HCT116 (cell line): ENCODE measurements at regions not wholly inside any gene's neighbourhood (a gene's known extent, or its start where the extent isn't known, plus 50 kb on each side); places are given as distances from the start of the nearest gene placed in this dataset.

Experiments used
- ATAC-seq: fragments of 200-7000 bp; cut with Tn5 transposase; 2 replicates; pipeline ENCODE4 v1.9.1; 2020; ENCODE audit warnings: mild to moderate bottlenecking, moderate library complexity
- BruUV-seq: library from RNA; stranded (reverse); fragments of 400-500 nt; replicated peaks from 2 replicates; lab custom pipeline; 2021; lab: Mats Ljungman, UMichigan
- CTCF ChIA-PET: fragments of 300-600 bp; sonication (Branson Sonifier 250); formaldehyde crosslinking; loops from one replicate; lab custom pipeline; 2021; ENCODE audit warnings: antibody characterized with exemption; lab: Charles Lee
- POLR2A ChIA-PET: fragments of 300-600, 350-600 bp; sonication (Branson Sonifier 250); formaldehyde crosslinking; loops from one replicate; lab custom pipeline; 2021; ENCODE audit warnings: antibody characterized with exemption; lab: Charles Lee
- RAD21 ChIA-PET, 2 experiments: fragments of 300-600 bp; sonication (Branson Sonifier 250); formaldehyde crosslinking; loops; one replicate each; lab custom pipeline; 2023; ENCODE audit warnings: low total read pairs in 2 of 2; ENCODE audit not compliant: uncharacterized antibody in 2 of 2, unreplicated experiment in 2 of 2, low non-redundant PET in 1 of 2; lab: Charles Lee
- DNase-seq: peaks from one replicate; pipeline ENCODE4 v3.0.0-alpha.2; 2010; ENCODE audit warnings: low read depth, low spot score
- H2AFZ ChIP-seq: fragments of 200-600 bp; shearing (Covaris generic), sonication (generic); 2 replicates; pipeline ENCODE4 v1.6.1; 2017; ENCODE audit warnings: low read depth, mixed run types, mixed read lengths, antibody characterized with exemption, low read length; ENCODE audit not compliant: poor library complexity, severe bottlenecking
- H3K27ac ChIP-seq: 2 replicates; pipeline ENCODE4 v1.5.1; 2012; ENCODE audit warnings: low read depth, low read length
- H3K27me3 ChIP-seq: fragments of 200-600 bp; sonication (generic); 2 replicates; pipeline ENCODE4 v1.6.1; 2016; ENCODE audit warnings: mixed run types, low read length, mixed read lengths; ENCODE audit not compliant: insufficient read depth
- H3K36me3 ChIP-seq, 2 experiments: fragments of 200-500 bp in 1 of 2; fragments of 200-600 bp in 1 of 2; sonication (Bioruptor generic) in 1 of 2; sonication (generic) in 1 of 2; 2 replicates each; pipeline versions ENCODE4 v1.5.1 to v1.6.1; 2014 to 2016; ENCODE audit warnings: low read length in 2 of 2, inconsistent platforms in 1 of 2, mixed read lengths in 1 of 2, mixed run types in 1 of 2; ENCODE audit not compliant: insufficient read depth in 2 of 2, control insufficient read depth in 1 of 2
- H3K4me1 ChIP-seq, 2 experiments: fragments of 200-600 bp in 1 of 2; sonication (generic) in 1 of 2; 2 replicates each; pipeline versions ENCODE4 v1.5.1 to v1.6.1; 2012 to 2017; ENCODE audit warnings: low read length in 2 of 2, inconsistent platforms in 1 of 2, mild to moderate bottlenecking in 1 of 2, mixed read lengths in 1 of 2, mixed run types in 1 of 2, moderate library complexity in 1 of 2; ENCODE audit not compliant: insufficient read depth in 2 of 2, control insufficient read depth in 1 of 2
- H3K4me2 ChIP-seq: fragments of 200-600 bp; sonication (generic); 2 replicates; pipeline ENCODE4 v1.6.1; 2017; ENCODE audit warnings: mixed run types, low read length, mixed read lengths
- H3K4me3 ChIP-seq, 2 experiments: fragments of 200-600 bp in 1 of 2; sonication (generic) in 1 of 2; replicated peaks in 1 of 2; 2 replicates each; pipeline ENCODE4 v1.5.1; 2011 to 2016; ENCODE audit warnings: low read length in 2 of 2, control low read depth in 1 of 2, low read depth in 1 of 2, mild to moderate bottlenecking in 1 of 2, mixed read lengths in 1 of 2, mixed run types in 1 of 2
- H3K79me2 ChIP-seq: fragments of 200-600 bp; sonication (generic); 2 replicates; pipeline ENCODE4 v1.6.1; 2017; ENCODE audit warnings: mild to moderate bottlenecking, mixed run types, low read length, moderate library complexity, mixed read lengths; ENCODE audit not compliant: insufficient read depth
- H3K9ac ChIP-seq: fragments of 200-600 bp; sonication (generic); 2 replicates; pipeline ENCODE4 v1.6.1; 2016; ENCODE audit warnings: low read length, mixed read lengths
- H3K9me2 ChIP-seq: fragments of 200-600 bp; sonication (generic), shearing (Covaris generic); 2 replicates; pipeline ENCODE4 v1.6.1; 2017; ENCODE audit warnings: mixed run types, mild to moderate bottlenecking, moderate library complexity; ENCODE audit not compliant: insufficient read depth
- H3K9me3 ChIP-seq, 2 experiments: fragments of 200-500 bp in 1 of 2; fragments of 200-600 bp in 1 of 2; sonication (Bioruptor generic) in 1 of 2; sonication (generic) in 1 of 2; 2 replicates each; pipeline ENCODE4 v1.6.1; 2014 to 2017; ENCODE audit warnings: low read length in 2 of 2, mixed read lengths in 2 of 2, inconsistent platforms in 1 of 2, low read depth in 1 of 2, mild to moderate bottlenecking in 1 of 2, mixed run types in 1 of 2, moderate library complexity in 1 of 2; ENCODE audit not compliant: control insufficient read depth in 1 of 2, insufficient read depth in 1 of 2
- H4K20me1 ChIP-seq: fragments of 200-600 bp; sonication (generic), shearing (Covaris generic); 2 replicates; pipeline ENCODE4 v1.6.1; 2017; ENCODE audit warnings: mixed run types, mild to moderate bottlenecking, moderate library complexity; ENCODE audit not compliant: insufficient read depth
- ATF3 ChIP-seq: IDR thresholded peaks from 2 replicates; pipeline ENCODE4 v1.6.1; 2012
- CBX3 ChIP-seq: IDR thresholded peaks from 2 replicates; pipeline ENCODE4 v1.6.1; 2012; ENCODE audit warnings: low read depth
- CEBPB ChIP-seq: IDR thresholded peaks from 2 replicates; pipeline ENCODE4 v1.6.1; 2012; ENCODE audit warnings: low read depth
- CTCF ChIP-seq, 3 experiments: fragments of 200-600 bp in 1 of 3; sonication (generic) in 1 of 3; IDR thresholded peaks in 2 of 3; conservative IDR thresholded peaks in 1 of 3; 2 replicates each; pipeline ENCODE4 v1.5.1; 2012 to 2017; ENCODE audit warnings: low read depth in 2 of 3, low read length in 2 of 3, antibody characterized with exemption in 1 of 3, borderline replicate concordance in 1 of 3, control low read depth in 1 of 3, mild to moderate bottlenecking in 1 of 3, mixed read lengths in 1 of 3, mixed run types in 1 of 3, moderate library complexity in 1 of 3; ENCODE audit not compliant: insufficient read depth in 1 of 3
- EGR1 ChIP-seq: IDR thresholded peaks from 2 replicates; pipeline ENCODE4 v1.6.1; 2012; ENCODE audit warnings: low read depth
- EZH2 ChIP-seq: fragments of 200-600 bp; sonication (generic); IDR thresholded peaks from 2 replicates; pipeline ENCODE4 v1.6.1; 2017; ENCODE audit warnings: antibody characterized with exemption, mixed run types
- JUND ChIP-seq: IDR thresholded peaks from 2 replicates; pipeline ENCODE4 v1.6.1; 2012
- POLR2A ChIP-seq: IDR thresholded peaks from 2 replicates; pipeline ENCODE4 v1.7.0; 2011; ENCODE audit warnings: borderline replicate concordance; ENCODE audit not compliant: insufficient read depth, insufficient read length; ENCODE audit errors: extremely low read depth
- POLR2AphosphoS5 ChIP-seq: IDR thresholded peaks from 2 replicates; pipeline ENCODE4 v1.6.1; 2011; ENCODE audit warnings: mild to moderate bottlenecking, low read depth, low read length, moderate library complexity
- RAD21 ChIP-seq: IDR thresholded peaks from 2 replicates; pipeline ENCODE4 v1.6.1; 2012; ENCODE audit warnings: low read depth, mild to moderate bottlenecking
- SIN3A ChIP-seq: IDR thresholded peaks from 2 replicates; pipeline ENCODE4 v1.6.1; 2012; ENCODE audit warnings: low read depth
- SP1 ChIP-seq: IDR thresholded peaks from 2 replicates; pipeline ENCODE4 v1.6.1; 2012; ENCODE audit warnings: low read depth
- SRF ChIP-seq: IDR thresholded peaks from 2 replicates; pipeline ENCODE4 v1.6.1; 2012; ENCODE audit warnings: low read depth
- YY1 ChIP-seq: IDR thresholded peaks from 2 replicates; pipeline ENCODE4 v1.6.1; 2011; ENCODE audit warnings: low read length, low read depth, moderate library complexity, mild to moderate bottlenecking; ENCODE audit not compliant: insufficient replicate concordance; ENCODE audit errors: extremely low read depth
- ZFX ChIP-seq: fragments of 450-650 bp; IDR thresholded peaks from 2 replicates; pipeline ENCODE4 v1.6.1; 2017
- intact Hi-C: fragments of 100-400 bp; cut with micrococcal nuclease; formaldehyde crosslinking; loops from 2 replicates; pipeline ENCODE4 v1.10.0; 2022

GRCh38 chr12:77494296-77494695, 336.4 kb upstream of the NAV3 start:
- Histone ChIP-seq H3K27ac (no peak overlapping the region), H4K20me1 (no peaks in the 10 kb centered on the region), H3K9me3 (no peaks in the 10 kb centered on the region), H3K27me3 (no peaks in the 10 kb centered on the region), H3K9me2 (no peaks in the 10 kb centered on the region), H3K9ac (no peak overlapping the region), H3K4me2 (no peak overlapping the region), H3K79me2 (no peaks in the 10 kb centered on the region), H3K4me3 (no peak overlapping the region), H2AFZ (no peak overlapping the region), H3K4me1 (no peaks in the 10 kb centered on the region), H3K36me3 (no peaks in the 10 kb centered on the region)
- no peak for TF ChIP-seq SRF
- TF ChIP-seq CTCF (IDR thresholded peaks at IDR 0.05 in 2 of 3, conservative IDR thresholded peaks at IDR 0.05 in 1 of 3; ENCODE audit: borderline replicate concordance in 1 of 3, insufficient read depth in 1 of 3, low read depth in 2 of 3, low read length in 2 of 3), result no peak
- TF ChIP-seq RAD21, result no peak
- no peak for TF ChIP-seq ATF3
- TF ChIP-seq POLR2AphosphoS5, result no peak
- CTCF ChIA-PET, result no interaction called here
- intact Hi-C loops, result no loop called here
- RAD21 ChIA-PET, result no interaction called here
- no peak for ATAC-seq
- BruUV-seq, result no TSS peak
- POLR2A ChIA-PET, result no interaction called here
- DNase-seq, result no peak

- intact Hi-C loops, result no loop called here
- Histone ChIP-seq H3K27ac (no peak overlapping the region), H3K4me3 (no peak overlapping the region), H3K36me3 (no peaks in the 10 kb centered on the region), H3K79me2 (no peaks in the 10 kb centered on the region), H3K27me3 (no peaks in the 10 kb centered on the region), H3K4me1 (no peaks in the 10 kb centered on the region), H3K4me2 (no peak overlapping the region), H4K20me1 (no peaks in the 10 kb centered on the region), H3K9ac (no peak overlapping the region), H2AFZ (no peak overlapping the region), H3K9me2 (no peaks in the 10 kb centered on the region), H3K9me3 (no peaks in the 10 kb centered on the region)
- CTCF ChIA-PET, result no interaction called here
- ATAC-seq (no peak), DNase-seq (no peak)
- no TSS peak for BruUV-seq
- RAD21 ChIA-PET, result no interaction called here
- POLR2A ChIA-PET, result no interaction called here
- no peak for TF ChIP-seq JUND
- no peak for TF ChIP-seq POLR2A
- no peak for TF ChIP-seq EGR1
- TF ChIP-seq ZFX, result no peak
- TF ChIP-seq SP1, result no peak
- no peak for TF ChIP-seq POLR2AphosphoS5
- TF ChIP-seq SIN3A, result no peak
- no peak for TF ChIP-seq ATF3
- no peak for TF ChIP-seq CBX3
- TF ChIP-seq CEBPB, result no peak
- TF ChIP-seq CTCF (IDR thresholded peaks at IDR 0.05 in 2 of 3, conservative IDR thresholded peaks at IDR 0.05 in 1 of 3; ENCODE audit: borderline replicate concordance in 1 of 3, insufficient read depth in 1 of 3, low read depth in 2 of 3, low read length in 2 of 3), result no peak
- no peak for TF ChIP-seq YY1
- TF ChIP-seq EZH2, result no peak
- TF ChIP-seq RAD21, result no peak
- no peak for TF ChIP-seq SRF
Observed at GRCh38 chr12:77493302-77494168, 337.2 kb upstream of the NAV3 start.
